ENCODE measurements at regions not wholly inside any gene's neighbourhood (a gene's known extent, or its start where the extent isn't known, plus 50 kb on each side); places are given as distances from the start of the nearest gene placed in this dataset.

DNA sequence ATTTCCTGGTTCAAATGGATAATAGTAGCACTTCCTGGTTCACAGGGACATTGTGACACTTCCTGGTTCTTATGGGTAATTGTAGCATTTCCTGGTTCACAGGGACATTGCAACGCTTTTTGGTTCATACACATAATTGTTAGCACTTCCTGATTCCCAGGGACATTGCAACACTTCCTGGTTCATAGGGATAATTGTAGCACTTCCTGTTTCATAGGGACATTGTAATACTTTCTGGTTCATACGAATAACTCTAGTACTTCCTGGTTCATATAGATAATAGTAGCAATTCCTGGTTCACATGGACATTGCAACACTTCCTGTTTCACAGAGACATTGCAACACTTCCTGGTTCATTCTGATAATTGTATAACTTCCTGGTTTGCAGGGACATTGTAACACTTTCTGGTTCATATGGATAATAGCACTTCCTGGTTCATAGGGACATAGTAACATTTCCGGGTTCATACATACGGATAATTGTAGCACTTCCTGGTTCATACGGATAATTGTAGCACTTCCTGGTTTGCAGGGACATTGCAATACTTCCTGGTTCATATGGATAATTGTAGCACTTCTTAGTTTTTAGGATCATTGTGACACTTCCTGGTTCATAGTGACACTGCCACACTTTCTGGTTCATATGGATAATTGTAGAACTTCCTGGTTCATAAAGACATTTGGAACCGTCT lies 61.6 kb upstream of the CD99 start:
- H3K27ac ChIP-seq, result peak overlapping the region; percentile 81
- TF ChIP-seq ZFX (IDR thresholded peaks at IDR 0.05; ENCODE audit: borderline replicate concordance) (no peak), CTCF (IDR thresholded peaks at IDR 0.05) (no peak)

DNA sequence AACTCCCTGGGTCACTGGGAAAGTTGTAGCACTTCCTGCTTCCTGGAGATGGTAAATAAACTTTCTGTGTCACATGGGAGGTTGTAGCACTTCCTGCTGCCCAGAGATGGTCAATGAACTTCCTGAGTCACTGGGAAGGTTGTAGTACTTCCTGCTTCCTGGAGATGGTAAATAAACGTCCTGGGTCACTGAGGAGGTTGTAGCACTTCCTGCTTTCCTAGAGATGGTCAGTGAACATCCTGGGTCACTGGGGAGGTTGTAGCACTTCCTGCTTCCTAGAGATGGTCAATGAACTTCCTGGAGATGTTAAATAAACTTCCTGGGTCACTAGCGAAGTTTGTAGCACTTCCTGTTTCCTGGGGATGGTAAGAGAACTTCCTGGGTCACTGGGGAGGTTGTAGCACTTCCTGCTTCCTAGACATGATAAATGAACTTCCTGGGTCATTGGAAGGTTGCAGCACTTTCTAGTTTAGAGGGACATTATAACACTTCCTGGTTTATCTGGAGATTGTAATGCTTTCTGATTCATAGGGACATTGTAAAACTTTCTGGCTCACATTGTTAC lies 62.3 kb upstream of the CD99 start:
- TF ChIP-seq ZFX (IDR thresholded peaks at IDR 0.05; ENCODE audit: borderline replicate concordance), result no peak
- no peak for TF ChIP-seq CTCF (IDR thresholded peaks at IDR 0.05)
- H3K27ac ChIP-seq, result peak overlapping the region; percentile 81

DNA sequence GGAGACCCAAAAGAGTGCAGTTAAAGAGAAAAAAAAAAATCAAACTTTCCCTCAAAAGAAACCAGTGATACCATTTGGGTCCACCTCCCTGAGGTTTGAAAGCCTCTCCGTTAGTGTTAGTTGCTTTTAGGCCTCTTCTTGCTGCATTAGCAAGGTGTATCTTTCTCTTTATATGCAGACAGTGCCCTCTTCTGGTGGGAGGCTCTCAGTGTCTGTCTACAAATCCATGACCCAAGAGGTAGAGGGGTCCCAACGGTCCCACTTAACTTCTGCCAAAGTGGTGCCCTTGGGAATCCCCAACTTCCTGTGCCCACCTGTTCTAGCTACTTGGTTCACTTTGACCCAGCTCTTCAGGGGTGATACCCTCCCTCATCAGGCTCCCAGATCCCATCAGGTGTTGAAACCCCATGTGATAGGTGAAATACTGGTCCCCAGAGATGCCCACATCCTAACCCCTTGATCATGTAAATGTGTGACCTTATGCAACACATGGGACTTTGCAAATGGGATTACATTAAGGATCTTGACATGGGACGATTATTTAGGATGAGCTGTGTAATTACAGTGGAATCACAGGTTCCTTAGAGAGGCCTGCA lies 63.7 kb upstream of the CD99 start:
- no peak overlapping the region for H3K27ac ChIP-seq
- TF ChIP-seq ZFX (IDR thresholded peaks at IDR 0.05; ENCODE audit: borderline replicate concordance), result no peak
- peak; percentile 58 for TF ChIP-seq CTCF (IDR thresholded peaks at IDR 0.05)

DNA sequence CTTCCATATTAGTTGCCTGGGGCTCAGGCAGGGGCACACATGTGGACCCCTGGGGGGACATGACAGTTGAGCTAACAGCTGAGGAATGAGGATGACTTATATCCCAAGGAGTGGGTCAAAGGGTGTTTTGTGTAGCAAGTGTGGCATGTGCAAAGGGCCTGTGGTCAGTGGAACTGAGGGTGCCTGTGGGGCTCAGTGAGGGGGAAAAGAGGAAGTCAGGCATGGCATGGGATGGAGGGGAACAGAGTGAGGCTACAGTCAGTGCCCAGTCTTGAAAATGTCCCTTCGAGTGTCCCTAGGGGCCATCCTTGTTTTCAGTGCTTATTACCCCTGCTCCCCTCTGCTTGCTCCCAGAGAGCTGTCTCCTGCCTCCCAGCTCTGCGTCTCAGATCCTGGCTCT lies 64.3 kb upstream of the CD99 start:
- no peak overlapping the region for H3K27ac ChIP-seq
- no peak for TF ChIP-seq ZFX (IDR thresholded peaks at IDR 0.05; ENCODE audit: borderline replicate concordance)
- no peak for TF ChIP-seq CTCF (IDR thresholded peaks at IDR 0.05)

DNA sequence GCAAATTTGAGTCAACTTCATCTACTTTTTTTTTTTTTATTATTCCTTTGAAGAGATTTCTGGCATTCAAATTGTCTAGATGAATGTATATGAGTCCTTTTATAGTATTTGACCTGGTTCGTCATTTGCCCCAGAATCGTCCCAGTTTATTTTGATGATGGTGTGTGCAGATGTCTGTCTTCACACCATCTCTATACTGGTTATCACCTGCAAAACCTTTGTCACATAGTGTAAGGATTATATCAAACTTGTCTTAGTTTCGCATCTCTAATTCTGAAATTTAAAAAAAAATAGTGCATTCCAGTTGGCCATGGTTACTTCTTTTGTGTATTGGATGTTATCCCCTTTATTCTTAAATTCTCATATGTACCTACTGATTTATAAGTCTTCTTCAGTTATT lies 70.5 kb upstream of the CD99 start:
- no peak for TF ChIP-seq CTCF (IDR thresholded peaks at IDR 0.05)
- no peak for TF ChIP-seq ZFX (IDR thresholded peaks at IDR 0.05; ENCODE audit: borderline replicate concordance)
- H3K27ac ChIP-seq, result no peak overlapping the region

DNA sequence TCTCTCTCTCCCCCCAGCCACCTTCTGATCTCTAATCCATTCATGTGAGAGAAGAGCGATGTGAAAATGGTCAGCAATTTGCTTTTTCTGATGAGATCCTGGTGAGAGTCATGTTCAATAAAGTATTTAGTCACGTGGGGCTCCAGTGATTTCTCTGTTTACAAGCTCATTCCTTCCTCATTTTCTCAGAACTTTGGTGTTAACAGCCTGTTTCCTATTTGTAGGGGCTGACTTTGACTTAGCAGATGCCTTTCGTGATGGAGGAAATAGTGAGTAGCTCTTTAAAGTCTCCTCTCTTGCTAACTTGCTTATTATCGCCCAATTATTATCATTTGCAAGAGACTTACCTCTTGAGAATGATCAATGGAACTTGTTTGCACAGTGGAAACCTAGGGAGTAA lies 72.6 kb upstream of the CD99 start:
- H3K27ac ChIP-seq, result no peak overlapping the region
- TF ChIP-seq CTCF (IDR thresholded peaks at IDR 0.05) (no peak), ZFX (IDR thresholded peaks at IDR 0.05; ENCODE audit: borderline replicate concordance) (no peak)

DNA sequence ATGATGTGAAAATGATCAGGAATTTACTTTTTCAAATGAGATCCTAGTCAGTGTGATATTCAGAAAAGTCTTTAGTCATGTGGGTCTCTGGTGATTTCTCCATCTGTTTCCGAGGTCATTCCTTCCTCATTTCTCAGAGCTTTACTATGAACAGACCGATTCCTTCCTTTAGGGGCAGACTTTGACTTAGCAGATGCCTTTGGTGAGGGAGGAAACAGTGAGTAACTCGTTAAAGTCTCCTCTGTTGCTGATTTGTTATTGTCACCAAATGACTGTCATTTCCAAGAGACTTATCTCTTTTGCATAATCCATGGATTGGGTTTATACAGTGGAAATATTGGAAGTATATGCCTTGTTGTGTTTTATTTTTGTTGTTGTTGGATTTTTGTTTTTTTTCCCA lies 76.2 kb upstream of the CD99 start:
- H3K27ac ChIP-seq, result no peak overlapping the region
- TF ChIP-seq CTCF (IDR thresholded peaks at IDR 0.05) (peak; percentile 8; the same call in 1 of the 2 replicates), ZFX (IDR thresholded peaks at IDR 0.05; ENCODE audit: borderline replicate concordance) (no peak)
